ENCODE measurements at regions not wholly inside any gene's neighbourhood (a gene's known extent, or its start where the extent isn't known, plus 50 kb on each side); places are given as distances from the start of the nearest gene placed in this dataset.
A peak's percentile ranks its signal among the peaks of the same experiment; 100 is the strongest.
"Not testable (repeated sequence)": the region's sequence is repeated elsewhere in the genome, so short reads cannot be mapped to it uniquely, and the experiment has no call there.

DNA sequence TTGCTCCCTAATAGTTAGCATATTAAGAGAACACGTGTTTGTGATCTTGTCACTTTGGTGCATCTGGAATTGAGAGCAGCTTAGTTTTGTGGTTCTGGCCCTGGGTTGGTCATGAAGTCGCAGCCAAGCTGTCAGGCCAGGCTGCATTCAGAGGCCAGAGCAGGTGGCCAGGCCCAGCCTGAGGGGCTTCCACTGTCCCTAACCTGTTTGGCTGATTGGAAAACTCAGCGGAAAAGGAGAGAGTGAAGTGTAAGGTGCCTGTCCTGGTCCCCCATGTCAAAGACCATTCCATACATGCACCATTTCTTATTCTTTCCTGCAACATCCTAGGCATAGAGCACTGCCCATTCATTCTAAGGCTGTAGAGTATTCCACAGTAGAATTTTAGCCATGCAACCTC, 111.5 kb upstream of the IGLL5 start:
- no peak for DNase-seq (ENCODE audit: low read depth)

DNA sequence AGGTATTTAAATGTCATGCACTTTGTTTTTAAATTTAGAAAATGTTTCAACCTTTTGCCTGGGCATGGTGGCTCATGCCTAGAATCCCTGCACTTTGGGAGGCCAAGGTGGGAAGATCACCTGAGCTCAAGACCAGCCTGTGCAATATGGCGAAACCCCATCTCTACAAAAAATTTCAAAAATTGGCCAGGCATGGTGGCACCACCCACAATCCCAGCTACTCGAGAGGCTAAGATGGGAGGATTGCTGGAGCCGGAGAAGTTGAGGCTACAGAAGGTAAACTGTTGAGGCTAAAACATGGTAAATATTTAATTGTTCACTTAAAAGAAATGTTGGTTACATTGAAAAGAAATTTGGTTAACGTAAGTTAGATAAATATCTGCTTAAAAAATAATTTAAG, 108.4 kb upstream of the IGLL5 start:
- DNase-seq (ENCODE audit: low read depth): no peak

DNA sequence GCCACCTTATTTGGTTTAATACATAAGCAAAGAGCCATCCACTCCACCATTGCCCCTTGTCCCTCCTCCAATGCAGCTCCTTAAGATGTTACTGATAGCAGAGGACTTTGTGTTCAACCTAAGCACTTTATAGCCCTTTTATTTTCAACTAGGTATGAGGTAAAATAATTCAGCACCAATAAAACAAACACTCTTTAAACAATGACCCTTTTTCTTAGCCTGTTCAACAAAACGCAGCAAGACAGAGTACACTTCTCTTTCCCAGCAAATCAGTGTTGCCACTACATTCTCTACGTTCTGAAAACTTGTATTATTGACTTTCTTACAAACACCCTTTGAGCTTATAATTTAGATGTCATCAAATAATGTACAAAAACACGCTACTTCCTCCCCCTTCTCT, 104.0 kb upstream of the IGLL5 start:
- DNase-seq (ENCODE audit: low read depth): no peak

DNA sequence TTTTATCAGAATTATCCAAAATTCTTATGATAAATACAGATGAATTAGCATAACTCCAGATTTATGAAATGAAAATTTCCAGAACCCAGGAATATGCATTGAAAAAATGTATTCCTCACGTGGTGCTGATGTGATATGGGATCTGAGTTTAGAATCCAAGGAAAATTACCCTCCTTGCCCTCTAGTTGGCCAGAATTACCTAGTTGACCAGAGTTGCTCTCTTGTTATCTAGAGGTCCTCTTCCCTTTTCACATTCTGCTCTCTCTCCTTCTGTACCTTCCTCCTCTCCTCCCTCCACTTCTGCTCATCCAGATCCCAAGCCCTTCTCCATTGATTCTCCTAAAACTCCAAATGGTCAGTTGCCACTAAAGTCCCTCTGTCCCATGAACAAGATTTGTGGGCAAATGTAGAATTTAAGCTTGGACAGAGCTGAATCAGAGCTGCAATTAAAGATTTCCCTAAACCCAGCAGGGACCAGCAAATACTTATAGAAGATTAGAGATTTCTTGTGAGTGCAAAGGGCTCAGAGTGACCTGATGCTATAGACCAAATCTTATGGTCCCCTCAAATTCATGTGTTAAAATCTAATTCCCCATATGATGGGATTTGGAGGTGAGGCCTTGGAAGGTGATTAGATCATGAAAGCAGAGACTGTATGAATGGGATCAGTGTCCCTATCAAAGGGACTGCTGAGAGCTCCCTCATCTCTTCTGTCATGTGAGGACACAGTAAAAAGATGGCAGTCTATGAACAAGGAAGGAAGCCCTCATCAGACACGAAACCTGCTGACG, 103.2 kb upstream of the IGLL5 start:
- no peak for DNase-seq (ENCODE audit: low read depth)

DNA sequence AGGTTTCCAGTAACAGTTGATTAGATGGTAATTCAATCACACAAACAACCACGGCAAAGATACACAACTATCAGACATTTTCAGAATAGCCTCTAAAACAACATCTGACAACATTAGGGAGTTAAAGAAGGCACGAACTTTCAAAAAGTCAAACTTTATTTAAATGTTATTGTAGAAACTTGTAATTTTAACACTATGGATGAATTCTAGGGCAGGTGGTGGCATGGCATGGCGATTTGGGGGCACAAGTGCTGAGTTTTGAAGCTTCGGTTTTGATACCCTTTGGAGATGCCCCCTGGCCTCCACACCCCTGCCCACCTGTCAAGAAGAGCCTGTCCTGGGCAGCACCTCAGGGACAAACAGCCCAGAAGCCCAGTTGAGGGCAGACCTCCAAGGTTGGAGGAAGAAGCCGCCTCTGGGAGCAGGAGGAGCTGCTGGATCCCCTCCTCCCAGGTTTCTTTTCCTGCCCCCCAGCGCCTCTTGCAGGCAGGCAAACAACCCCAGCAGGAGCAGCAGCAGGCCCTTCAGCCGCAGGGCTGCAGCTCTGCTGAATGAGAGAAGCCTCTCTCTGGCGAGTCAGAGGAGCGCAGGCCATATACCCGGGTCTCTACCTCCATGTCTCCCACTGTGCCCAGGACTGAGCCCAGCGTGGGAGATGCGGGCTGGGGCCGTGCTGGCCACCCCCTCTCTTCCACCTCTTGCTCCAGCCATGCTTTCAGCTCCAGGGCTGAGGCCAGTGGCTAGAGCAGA, 102.1 kb upstream of the IGLL5 start:
- no peak for DNase-seq (ENCODE audit: low read depth)

DNA sequence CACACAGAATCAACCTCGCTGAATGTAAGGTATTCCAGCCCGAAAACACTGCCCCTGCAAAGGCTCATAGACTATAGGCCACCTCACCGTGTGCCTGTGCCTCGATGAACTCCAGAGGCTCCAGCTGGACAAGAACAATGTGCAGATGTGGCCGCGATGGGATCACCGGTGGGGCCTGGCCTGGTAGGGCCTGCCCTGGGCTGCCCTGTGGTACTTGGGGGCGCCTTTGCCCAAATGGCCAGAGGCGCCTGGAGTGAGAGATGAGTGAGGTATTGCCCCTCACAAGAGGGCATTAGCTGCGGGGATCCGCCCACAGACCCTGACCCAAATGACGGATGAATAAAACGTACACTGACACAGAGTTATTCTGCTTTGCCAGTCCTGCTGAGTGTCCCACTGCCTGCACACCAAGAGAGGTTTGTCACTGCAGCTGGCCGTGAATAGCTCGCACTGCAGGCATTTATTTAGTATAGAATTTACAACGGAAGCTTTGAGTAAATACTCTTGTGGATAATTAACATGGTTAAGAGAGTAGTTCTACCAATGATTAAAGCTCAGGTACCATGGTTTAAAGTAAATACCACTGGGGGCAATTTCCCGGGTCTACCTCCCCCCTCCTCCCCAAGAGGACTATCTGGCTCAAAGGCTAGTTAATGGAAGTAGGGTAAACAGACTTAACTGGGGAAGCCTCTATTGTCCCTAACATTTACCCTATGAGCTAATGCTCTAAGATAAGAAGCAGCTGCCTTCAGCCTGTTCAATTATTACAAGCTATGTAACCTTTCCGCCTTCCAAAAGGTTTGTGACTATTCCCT, 101.1 kb upstream of the IGLL5 start:
- no peak for DNase-seq (ENCODE audit: low read depth)

DNA sequence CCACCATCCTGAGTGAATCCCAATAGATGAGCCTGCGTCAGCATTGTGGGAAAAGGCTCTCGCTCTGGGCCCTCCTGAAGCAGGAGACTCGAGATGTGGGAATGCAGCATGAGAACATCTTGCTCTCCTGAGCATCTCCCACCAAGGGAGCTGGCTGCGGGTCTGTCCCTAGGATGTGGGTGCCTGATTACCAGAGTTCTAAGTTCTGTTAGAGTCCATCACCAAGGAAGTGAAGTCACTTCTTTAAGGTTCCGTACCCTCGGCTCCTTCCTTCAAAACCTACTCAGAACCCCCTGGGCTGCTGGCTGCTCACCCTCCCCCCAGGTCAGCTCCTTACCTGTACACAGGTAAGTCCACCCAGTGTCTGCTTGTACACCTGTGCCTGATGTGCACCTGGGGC, 100.5 kb upstream of the IGLL5 start:
- no peak for DNase-seq (ENCODE audit: low read depth)

DNA sequence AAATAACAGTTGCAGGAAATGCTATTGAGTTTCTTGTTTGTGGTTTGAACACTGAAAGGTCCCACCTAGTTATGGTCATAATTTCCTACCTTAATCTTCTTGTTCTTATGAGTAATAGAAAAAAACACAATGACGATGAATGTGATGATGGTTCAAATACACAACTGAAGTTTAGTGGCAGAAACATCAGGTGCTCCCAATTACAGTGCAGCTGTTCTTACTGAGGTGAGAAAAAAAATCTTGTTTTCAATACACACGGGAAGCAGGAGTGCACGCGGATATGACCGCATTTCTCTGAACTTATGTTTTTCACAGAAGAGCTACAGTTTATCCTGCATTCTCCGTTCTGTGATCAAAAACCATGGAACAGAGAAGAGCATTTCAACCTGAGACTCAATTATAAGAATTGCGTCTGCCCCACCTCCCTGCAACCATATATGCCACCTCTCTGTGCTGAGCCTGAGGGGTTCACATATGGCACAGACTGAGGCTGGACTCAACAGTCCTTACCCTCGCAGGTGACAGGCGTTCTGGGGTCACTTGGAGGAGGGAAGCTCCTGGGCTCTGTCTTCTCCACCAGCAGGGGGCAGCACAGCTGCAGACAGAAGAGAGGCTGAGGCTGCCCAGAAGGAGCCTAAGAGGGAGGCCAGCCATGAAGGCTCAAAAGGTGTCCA, 99.7 kb upstream of the IGLL5 start:
- DNase-seq (ENCODE audit: low read depth): peak; percentile 28

DNA sequence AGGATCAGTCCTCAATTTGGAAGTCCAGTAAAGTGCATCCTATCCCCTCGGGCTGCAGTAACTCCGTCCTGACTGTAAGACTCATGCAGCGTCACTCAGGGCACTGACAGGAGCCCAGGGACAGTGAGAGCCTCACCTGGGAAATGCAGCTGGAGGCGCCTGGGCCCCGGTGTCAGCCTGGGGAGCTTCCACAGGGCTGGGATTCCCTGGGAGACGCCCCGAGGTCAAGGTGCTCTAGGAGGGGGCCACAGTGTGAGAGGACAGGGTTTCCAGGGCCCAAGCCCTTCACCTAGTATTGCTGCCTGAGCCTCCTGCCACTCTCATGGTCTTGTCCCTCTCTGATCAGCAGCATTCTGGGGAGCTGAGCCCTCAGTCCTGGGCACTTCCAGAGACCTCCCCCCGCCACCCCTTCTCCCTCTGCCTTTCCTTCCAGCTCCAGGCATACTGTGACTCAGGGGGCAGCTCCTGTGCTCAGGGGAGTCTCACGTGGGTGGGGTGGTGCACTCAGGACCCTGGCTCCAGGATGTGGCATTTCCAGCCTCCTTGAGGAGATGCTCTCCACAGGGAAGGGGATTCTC, 99.1 kb upstream of the IGLL5 start:
- DNase-seq (ENCODE audit: low read depth): no peak

DNA sequence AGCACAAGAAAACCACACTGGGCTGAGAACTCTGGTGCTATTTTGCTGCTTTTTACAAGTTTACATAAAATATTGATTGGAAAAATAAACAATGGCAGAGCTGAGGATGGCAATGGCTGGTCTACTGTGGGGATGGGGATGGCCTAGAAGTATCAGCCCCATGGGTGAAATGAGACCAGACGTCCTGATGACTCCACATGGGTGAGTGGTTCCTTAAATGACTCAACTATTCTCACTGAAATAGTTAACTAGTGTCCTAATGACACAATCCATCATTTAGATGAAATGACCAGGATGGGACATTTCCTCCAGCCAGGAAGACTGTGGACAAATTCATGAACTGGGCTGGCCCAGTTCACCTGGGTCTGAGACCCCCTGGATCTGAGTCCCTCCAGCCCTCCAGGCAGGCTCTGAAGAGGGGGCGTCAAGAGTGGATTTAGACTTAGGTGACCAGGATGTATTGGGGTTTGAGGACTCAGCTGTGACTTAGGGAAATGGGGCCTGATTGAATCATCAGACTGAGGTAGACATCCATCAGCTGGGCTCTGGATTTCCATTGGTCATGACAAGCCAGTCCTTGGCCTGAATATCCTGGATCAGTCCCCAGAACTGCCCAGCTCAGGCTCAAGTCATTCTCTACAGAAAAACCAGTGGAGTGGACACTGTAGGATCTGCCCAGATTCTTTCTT, 98.2 kb upstream of the IGLL5 start:
- DNase-seq (ENCODE audit: low read depth): no peak

DNA sequence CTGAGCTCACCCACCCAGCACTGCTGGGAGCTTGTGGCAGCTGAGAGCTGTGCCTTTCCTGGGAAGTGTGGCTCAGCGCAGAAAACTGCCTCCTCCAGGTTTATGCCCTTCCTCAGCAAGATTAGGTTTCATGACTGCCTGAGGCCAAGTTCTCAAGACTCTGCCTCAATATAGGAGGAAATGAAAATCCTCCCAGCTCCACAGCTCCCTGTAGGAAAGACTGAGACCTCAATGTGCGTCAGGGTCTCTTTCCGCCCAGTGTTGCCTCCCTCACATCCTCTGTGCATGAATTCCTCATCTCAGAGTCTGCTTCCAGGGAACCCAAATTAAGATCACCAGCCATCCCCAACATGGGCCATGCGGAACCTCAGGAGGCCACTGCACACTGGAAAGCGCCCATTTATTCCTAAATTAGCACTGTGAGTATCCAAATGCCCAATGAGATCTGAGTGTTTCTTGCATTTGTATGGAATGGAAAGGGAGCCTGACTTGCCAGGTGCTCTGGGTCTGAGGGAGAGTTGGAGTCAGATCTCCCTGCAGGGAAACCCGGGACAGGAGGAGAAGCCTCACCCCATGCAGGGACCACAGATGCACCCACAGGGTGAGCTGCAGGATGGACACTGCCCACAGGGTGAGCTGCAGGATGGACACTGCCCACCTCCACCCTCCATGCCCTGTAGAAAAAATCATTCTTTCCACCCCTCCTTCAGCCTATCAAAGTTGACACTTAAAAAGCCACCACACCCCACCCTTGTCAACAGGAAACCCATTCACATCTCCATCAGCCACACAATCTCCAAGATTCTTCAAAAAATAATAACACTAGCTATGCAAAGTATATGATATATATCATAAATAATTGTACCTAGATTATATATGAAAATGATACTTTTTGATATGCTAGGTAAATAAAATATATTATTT, 97.4 kb upstream of the IGLL5 start:
- DNase-seq (ENCODE audit: low read depth): no peak

DNA sequence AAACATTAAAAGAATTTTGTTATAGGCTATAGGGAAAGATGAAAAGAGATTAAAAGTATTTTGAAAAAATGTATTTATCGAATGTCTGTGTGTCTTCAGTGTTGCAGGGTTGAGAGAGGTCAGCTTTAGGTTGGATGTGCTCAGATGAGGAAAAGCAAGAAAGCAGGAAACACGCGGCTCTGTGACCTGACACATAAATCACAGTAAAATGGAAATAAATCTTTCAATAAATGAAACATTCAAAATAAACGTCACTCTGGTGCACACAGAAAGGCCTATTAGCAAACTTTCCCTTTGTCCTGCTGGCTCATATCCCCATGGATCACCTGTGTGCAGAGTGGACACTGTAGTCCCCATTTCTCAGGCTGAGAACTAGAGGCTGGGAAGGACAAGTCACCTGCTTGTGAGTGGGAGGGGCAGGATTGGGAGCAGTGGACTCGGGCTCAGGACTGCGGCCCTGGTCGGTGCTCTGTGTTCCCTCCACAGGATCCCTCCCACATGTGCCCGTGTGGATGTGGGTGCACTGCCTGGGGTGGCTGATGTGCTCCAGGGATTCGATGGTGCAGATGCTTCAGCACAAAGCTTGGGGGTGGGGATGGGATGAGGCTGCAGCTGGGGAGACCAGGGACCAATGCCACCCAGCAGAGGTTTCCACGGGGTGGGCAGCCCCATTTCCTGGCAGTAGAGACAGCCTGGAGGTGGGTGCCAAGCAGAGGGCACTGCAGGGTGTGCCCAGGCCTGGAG, 96.0 kb upstream of the IGLL5 start:
- no peak for DNase-seq (ENCODE audit: low read depth)

DNA sequence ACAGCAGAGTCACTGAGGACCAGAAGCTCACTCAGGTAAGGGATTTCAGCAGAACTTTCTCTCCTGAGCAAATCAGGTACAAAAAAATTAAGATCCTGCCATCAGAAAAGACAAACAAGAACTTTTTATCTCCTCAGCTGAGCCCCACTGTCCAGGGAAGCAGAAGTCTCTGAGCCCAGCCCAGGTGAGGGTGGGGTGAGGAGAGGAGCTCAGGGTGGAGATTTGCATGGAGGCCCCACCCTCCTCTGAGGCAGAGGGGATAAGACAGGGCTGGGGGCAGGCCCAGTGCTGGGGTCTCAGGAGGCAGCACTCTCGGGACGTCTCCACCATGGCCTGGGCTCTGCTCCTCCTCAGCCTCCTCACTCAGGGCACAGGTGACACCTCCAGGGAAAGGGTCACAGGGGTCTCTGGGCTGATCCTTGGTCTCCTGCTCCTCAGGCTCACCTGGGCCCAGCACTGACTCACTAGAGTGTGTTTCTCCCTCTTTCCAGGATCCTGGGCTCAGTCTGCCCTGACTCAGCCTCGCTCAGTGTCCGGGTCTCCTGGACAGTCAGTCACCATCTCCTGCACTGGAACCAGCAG, 95.3 kb upstream of the IGLL5 start:
- not testable (repeated sequence) for DNase-seq (ENCODE audit: low read depth)

DNA sequence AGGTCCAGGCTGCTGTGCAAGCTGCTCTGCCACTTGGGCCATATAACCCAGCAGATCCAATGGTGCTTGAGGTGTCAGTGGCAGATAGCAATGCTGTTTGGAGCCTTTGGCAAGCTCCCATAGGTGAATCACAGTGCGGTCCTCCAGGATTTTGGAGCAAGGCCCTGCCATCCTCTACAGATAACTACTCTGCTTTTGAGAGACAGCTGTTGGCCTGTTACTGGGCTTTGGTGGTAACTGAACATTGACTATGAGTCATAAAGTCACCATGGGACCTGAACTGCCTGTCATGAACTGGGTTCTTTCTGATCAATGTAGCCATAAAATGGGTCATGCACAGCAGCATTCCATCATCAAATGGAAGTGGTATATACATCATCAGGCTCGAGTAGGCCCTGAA, 92.0 kb upstream of the IGLL5 start:
- not testable (repeated sequence) for DNase-seq (ENCODE audit: low read depth)

DNA sequence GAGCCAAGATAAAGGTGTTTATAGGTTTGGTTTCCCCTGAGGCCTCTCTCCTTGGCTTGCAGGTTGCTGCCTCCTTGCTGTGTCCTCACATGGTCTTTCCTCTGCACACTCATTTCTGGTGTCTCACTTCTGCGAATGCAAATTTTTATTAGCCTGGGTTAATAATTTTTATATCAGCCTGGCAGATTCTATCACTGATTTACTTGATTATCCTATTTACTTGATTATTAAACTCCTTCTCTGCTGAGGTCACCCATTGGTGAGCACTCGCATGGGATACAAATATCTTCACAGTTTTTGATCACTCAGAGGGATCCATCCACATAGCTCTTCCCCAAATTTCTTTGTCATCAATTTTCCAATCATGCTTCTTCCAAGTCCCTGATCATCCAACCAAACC, 90.9 kb upstream of the IGLL5 start:
- no peak for DNase-seq (ENCODE audit: low read depth)

DNA sequence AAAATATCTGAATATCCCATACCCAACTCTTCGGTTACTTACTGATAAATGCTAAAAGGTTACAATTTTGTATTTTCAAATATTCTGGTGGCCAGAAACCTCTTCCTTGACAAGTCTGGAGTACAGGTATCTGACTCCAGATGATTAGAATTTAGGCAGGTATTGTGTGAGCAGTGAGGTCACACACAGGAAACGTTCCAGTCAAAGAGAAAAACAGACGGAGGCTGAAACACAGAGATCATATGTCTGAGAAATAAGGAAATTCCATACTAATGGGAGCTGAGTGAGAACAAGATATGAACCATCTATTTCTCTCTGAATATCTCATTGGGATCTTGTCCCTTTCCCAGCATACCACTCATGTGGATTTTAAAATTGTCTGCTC, 89.4 kb upstream of the IGLL5 start:
- no peak for DNase-seq (ENCODE audit: low read depth)

DNA sequence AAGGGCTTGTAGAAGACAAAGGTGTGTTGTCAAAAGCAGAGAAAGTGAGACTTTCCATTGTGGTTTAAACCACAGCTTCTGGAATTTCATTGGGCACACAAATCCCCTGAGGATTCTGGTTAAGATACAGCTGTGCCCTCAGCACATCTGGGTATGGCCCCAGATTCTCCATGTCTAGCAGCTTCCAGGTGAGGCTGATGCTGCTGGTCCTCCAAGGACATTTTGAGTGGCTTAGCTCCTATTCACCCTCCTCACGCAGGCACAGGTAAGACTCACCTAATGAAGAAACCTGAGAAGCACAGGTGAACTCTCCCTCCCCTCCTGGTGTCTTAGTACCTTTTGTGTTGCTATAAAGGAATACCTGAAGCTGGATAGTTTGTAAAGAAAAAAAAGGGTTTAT, 88.9 kb upstream of the IGLL5 start:
- no peak for DNase-seq (ENCODE audit: low read depth)

DNA sequence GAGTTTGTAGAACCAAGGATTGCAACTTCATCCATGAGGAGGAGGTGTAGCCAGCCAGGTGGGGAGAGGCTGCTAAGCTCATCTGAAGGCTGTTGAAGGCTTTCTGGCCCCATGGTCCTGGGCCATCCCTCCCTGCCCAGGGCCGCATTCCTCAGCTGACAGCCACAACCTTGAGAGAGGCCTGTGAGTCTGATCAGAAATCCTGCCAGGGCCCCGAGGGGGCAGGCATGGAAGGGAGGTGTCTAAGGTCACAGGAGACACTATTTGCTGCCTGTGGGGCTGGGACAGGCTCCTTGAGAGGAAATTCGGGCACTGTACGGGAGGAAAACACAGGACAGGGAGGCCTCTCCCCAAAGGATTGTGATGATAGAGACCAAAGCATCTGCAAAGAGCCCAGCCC, 88.1 kb upstream of the IGLL5 start:
- DNase-seq (ENCODE audit: low read depth): no peak

DNA sequence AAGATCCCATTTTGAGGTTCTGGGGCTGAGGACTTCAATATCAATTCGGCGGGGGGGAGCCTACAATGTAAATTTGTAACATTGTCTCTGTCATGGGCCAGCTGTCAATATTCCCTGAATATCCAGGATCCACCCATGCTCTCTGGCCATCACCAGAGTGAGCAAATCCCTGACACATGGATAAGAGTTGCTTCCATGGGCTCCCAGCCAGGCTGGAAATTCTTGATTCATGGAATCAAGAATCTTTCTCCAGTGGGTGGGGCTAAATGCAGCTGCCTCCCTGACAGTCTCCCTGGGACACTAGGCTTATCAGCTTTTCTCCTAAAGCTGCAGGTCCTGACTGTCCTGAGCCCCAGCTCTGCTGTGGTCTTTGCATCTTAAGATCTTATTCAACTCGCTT, 86.9 kb upstream of the IGLL5 start:
- DNase-seq (ENCODE audit: low read depth): peak; percentile 18
